Chondrocyte (in vitro differentiated cells): ENCODE measurements at regions not wholly inside any gene's neighbourhood (a gene's known extent, or its start where the extent isn't known, plus 50 kb on each side); places are given as distances from the start of the nearest gene placed in this dataset.

Experiments used
- DNase-seq: peaks from one replicate; pipeline ENCODE4 v3.0.0; 2021; ENCODE audit warnings: mixed read lengths, low spot score
- H3K27ac Mint-ChIP-seq: one replicate; pipeline ENCODE4 v1.8.0; 2021; ENCODE audit warnings: mild to moderate bottlenecking, moderate library complexity, mixed read lengths; ENCODE audit not compliant: unreplicated experiment
- H3K27me3 Mint-ChIP-seq: 2 replicates; pipeline ENCODE4 v1.8.0; 2021; ENCODE audit warnings: low read depth, mixed read lengths
- H3K36me3 Mint-ChIP-seq: 2 replicates; pipeline ENCODE4 v1.8.0; 2021; ENCODE audit warnings: low read depth, mixed read lengths
- H3K4me1 Mint-ChIP-seq: 2 replicates; pipeline ENCODE4 v1.8.0; 2021; ENCODE audit warnings: low read depth, mild to moderate bottlenecking, mixed read lengths
- H3K4me3 Mint-ChIP-seq: one replicate; pipeline ENCODE4 v1.8.0; 2021; ENCODE audit warnings: mild to moderate bottlenecking, moderate library complexity, mixed read lengths; ENCODE audit not compliant: unreplicated experiment
- H3K9me3 Mint-ChIP-seq: 2 replicates; pipeline ENCODE4 v1.8.0; 2021; ENCODE audit warnings: low read depth, mixed read lengths
- TF ChIP-seq, protein P1 (sequence below): fragments of 200-600 bp; sonication (generic); IDR thresholded peaks from 2 replicates; pipeline ENCODE4 v1.5.0; 2021; ENCODE audit warnings: antibody characterized with exemption, mild to moderate bottlenecking, moderate library complexity

- H3K4me3 Mint-ChIP-seq, result no peak overlapping the region
- DNase-seq, result no peak
- TF ChIP-seq, protein P1, sequence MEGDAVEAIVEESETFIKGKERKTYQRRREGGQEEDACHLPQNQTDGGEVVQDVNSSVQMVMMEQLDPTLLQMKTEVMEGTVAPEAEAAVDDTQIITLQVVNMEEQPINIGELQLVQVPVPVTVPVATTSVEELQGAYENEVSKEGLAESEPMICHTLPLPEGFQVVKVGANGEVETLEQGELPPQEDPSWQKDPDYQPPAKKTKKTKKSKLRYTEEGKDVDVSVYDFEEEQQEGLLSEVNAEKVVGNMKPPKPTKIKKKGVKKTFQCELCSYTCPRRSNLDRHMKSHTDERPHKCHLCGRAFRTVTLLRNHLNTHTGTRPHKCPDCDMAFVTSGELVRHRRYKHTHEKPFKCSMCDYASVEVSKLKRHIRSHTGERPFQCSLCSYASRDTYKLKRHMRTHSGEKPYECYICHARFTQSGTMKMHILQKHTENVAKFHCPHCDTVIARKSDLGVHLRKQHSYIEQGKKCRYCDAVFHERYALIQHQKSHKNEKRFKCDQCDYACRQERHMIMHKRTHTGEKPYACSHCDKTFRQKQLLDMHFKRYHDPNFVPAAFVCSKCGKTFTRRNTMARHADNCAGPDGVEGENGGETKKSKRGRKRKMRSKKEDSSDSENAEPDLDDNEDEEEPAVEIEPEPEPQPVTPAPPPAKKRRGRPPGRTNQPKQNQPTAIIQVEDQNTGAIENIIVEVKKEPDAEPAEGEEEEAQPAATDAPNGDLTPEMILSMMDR, result no peak
- H3K4me1 Mint-ChIP-seq, result no peaks in the 10 kb centered on the region
- H3K27me3 Mint-ChIP-seq, result no peaks in the 10 kb centered on the region
- H3K9me3 Mint-ChIP-seq, result peaks cover 13% of the 10 kb centered on the region
- H3K36me3 Mint-ChIP-seq, result no peaks in the 10 kb centered on the region
- no peak overlapping the region for H3K27ac Mint-ChIP-seq
These were observed 178.2 kb upstream of the FRMPD4 start for GRCh38 chrX:11960031-11960430.

DNA sequence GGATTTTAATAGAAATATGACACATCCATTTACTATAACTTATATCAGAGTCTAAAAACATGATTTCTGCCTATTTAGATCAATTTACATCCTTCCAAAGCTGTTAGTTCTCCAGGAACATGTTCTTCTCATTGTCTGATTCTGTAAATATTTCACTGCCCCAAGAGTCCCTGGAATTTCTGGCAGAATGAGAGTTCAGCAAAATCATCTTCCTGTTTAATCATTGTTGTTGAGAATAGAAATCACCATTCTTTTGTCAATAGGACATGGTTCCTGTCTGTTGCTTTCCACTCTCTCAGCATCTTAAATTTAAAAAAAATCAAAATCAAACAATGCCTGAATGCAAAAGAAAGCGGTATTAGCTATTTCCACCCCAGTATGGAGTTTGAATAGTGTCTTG lies 172.8 kb upstream of the FRMPD4 start:
- peaks cover 12% of the 10 kb centered on the region for H3K9me3 Mint-ChIP-seq
- DNase-seq, result no peak

DNA sequence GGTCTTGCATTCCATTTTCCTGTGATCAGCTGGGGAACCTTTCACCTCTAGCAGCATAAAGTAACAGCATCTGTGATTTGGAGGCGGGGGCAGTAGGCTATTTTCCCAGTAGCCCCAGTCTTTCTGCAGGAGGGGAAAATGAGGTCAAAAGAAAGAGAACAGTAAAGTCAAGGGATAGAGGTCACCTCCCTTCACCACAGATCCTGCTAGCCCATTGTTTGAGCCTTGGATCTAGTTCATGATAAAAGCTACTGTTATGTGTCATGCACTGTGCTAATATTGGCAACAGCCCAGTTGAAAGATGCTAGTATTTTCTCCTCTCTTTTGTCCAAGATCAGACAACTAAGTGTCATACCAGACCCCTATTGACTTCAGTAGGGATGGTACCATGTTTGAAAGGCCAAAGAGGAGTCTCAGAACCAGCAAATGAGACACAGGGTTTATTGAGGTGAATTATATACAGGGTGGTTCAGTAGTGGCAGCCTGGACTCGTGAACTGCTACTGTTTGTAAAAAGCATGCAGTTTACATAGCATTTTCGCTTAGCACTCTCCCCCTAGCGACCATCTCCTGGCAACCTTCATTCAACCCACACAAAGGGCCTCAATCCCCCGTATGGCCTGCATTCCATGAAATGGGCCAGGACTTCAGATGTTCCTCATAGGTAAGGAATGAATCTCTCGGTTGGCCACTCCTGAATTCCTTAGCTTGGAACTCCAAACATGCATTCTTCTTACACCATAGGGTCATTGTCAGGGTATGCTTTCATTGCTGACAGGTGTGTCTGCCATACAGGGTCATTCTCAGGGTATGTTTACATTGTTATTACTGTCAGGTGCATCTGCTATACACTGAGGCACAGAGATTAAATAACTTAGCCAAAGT lies 170.0 kb upstream of the FRMPD4 start:
- Mint-ChIP-seq H3K9me3 (peaks cover 12% of the 10 kb centered on the region), H3K27ac (no peak overlapping the region), H3K36me3 (no peaks in the 10 kb centered on the region), H3K4me1 (no peaks in the 10 kb centered on the region), H3K4me3 (no peak overlapping the region), H3K27me3 (no peaks in the 10 kb centered on the region)
- DNase-seq, result no peak
- TF ChIP-seq, protein P1, result no peak

More for the DNA sequence above, 172.8 kb upstream of the FRMPD4 start:
- H3K27me3 Mint-ChIP-seq, result no peaks in the 10 kb centered on the region
- no peak overlapping the region for H3K27ac Mint-ChIP-seq
- H3K36me3 Mint-ChIP-seq, result no peaks in the 10 kb centered on the region
- TF ChIP-seq, protein P1, result no peak
- no peaks in the 10 kb centered on the region for H3K4me1 Mint-ChIP-seq
- no peak overlapping the region for H3K4me3 Mint-ChIP-seq

GRCh38 chrX:11968991-11969390 lies 169.3 kb upstream of the FRMPD4 start:
- Mint-ChIP-seq H3K9me3 (peaks cover 17% of the 10 kb centered on the region), H3K27ac (no peak overlapping the region), H3K4me1 (no peaks in the 10 kb centered on the region), H3K36me3 (no peaks in the 10 kb centered on the region), H3K4me3 (no peak overlapping the region), H3K27me3 (no peaks in the 10 kb centered on the region)
- DNase-seq, result no peak
- TF ChIP-seq, protein P1, result no peak

DNA sequence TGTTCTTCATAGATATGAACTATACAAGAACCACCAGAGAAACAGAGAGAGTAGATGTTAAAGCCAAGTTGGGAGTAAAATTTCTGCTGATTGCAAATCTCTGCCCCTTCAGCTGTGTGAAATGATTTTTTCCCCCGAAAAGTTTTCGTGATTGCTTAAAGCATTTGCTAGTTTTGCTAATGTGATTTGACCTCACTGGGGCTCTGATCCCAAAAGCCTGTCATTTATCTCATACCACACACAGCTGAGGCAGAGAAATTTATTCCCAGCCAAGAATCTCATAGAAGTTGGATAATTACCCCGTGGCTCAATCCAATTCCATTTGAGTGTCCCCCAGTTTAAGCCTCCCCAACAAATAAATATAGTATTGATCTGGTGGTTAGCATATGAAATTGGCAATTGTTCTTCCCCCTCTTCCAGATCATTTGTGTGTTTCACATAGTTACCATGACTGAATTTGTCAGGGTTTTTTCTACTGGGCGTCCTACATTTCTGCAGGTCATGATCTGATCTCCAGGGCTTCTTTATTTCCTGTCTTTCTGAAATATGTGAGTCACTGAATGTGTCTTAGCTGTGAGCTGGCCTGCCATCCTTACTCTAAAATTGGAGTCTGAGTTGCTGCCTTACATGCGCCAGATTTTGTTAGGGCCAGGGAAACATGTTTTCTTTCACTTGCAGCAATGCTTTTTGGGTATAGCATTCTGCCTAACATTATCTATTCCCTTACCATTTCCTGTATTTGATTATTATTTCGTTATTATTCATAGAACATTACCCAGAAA lies 167.5 kb upstream of the FRMPD4 start:
- Mint-ChIP-seq H3K36me3 (no peaks in the 10 kb centered on the region), H3K4me3 (no peak overlapping the region), H3K27me3 (no peaks in the 10 kb centered on the region), H3K4me1 (no peaks in the 10 kb centered on the region), H3K27ac (no peak overlapping the region), H3K9me3 (peaks cover 14% of the 10 kb centered on the region)
- TF ChIP-seq, protein P1, result no peak
- DNase-seq, result no peak
